ENCODE measurements at regions not wholly inside any gene's neighbourhood (a gene's known extent, or its start where the extent isn't known, plus 50 kb on each side); places are given as distances from the start of the nearest gene placed in this dataset.

DNA sequence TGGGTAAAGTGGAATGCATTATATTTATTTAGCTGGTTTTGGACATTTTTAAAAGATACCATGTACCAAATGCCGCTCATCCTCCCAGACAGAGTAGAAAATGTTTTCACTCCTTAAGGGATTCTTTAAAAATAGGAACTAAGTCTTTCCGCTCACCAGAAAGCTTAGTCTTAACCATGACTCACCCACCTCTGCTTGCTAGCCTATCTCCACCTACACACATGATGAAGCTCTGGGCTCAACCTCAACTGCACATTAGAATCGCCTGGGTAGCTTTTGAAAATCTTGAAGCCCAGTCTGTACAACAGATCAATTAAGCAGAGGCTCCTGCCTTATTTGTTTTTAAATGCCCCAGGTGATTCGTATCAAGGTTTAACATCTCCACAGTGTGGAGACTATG, 260.5 kb downstream of the NEDD1 start:
- no peak for DNase-seq (ENCODE audit: low read depth in 4 of 6, low spot score in 6 of 6)
- H3K4me1 ChIP-seq (ENCODE audit: control insufficient read depth, insufficient read depth, low read length) = no peaks in the 10 kb centered on the region
- no peak overlapping the region for H3K4me3 ChIP-seq (ENCODE audit: low read depth, low read length)
- H3K36me3 ChIP-seq (ENCODE audit: control insufficient read depth, insufficient read depth, low read length) = no peaks in the 10 kb centered on the region
- no peaks in the 10 kb centered on the region for H3K9me3 ChIP-seq (ENCODE audit: control insufficient read depth, insufficient read depth, low read length)
- WGBS (ENCODE audit: insufficient coverage) = 95% methylated on average over 3 of the region's 4 CpGs
- H3K27me3 ChIP-seq (ENCODE audit: control insufficient read depth, insufficient read depth, low read length) = no peaks in the 10 kb centered on the region
- no peak overlapping the region for H3K27ac ChIP-seq (ENCODE audit: low read depth, low read length)

DNA sequence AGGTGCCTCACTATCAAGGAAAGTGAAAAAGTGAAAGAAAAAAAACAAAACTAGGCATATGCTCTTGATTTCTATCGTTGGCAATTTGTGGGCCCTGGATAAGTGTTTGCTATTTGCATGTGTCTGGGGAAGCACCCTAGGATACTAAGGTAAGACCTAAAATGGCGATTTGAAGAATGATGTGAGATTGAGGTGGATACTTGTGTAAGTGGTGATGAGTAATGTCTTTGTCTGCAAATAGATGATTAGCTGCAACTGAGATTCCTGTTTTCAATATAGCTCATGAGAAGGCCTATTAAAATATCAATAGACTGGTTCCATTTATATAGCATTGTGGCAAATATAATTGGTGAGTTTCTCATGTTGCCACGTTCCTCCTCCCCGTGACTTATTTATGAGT, 261.7 kb downstream of the NEDD1 start:
- 90% methylated on average over 2 of the region's 4 CpGs for WGBS (ENCODE audit: insufficient coverage)
- Histone ChIP-seq H3K9me3 (ENCODE audit: control insufficient read depth, insufficient read depth, low read length) (no peaks in the 10 kb centered on the region), H3K36me3 (ENCODE audit: control insufficient read depth, insufficient read depth, low read length) (no peaks in the 10 kb centered on the region), H3K4me3 (ENCODE audit: low read depth, low read length) (no peak overlapping the region), H3K27ac (ENCODE audit: low read depth, low read length) (no peak overlapping the region), H3K4me1 (ENCODE audit: control insufficient read depth, insufficient read depth, low read length) (peaks cover 2% of the 10 kb centered on the region), H3K27me3 (ENCODE audit: control insufficient read depth, insufficient read depth, low read length) (no peaks in the 10 kb centered on the region)
- no peak for DNase-seq (ENCODE audit: low read depth in 4 of 6, low spot score in 6 of 6)

DNA sequence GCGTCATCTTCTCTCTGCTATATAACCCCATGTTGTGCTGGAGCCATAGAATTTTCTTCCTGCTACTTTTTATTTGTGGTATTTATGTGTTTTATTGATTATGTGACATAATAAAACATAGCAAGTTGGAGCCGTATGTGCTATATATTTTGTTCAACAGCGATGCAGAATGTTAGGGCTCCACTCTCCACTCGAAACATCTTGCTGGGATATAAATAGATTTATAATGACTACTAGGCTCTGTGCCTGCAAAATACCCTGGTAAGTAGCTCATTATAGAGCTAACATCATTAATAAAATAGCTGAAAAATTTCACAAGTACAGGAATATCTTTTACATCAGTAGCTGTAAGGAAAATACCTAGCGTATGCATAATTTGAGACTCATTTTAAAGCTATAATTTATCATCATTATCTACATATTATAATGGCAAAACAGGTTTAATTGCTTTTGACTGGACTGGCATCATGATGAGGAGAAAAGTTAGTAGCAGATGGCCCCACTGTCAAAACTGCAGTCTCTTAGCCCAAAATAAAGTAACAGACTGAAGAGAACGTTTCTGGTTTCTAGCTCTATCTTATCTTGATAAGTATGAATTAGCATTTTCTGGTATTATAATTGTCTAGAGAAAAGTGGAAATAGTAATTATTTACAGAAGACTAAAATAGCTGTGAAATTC, 263.0 kb downstream of the NEDD1 start:
- H3K27ac ChIP-seq (ENCODE audit: low read depth, low read length) = no peak overlapping the region
- no peaks in the 10 kb centered on the region for H3K36me3 ChIP-seq (ENCODE audit: control insufficient read depth, insufficient read depth, low read length)
- no peaks in the 10 kb centered on the region for H3K9me3 ChIP-seq (ENCODE audit: control insufficient read depth, insufficient read depth, low read length)
- peak in 2 of 6 donors; percentile 69 to 81 for DNase-seq (ENCODE audit: low read depth in 4 of 6, low spot score in 6 of 6)
- H3K4me3 ChIP-seq (ENCODE audit: low read depth, low read length) = no peak overlapping the region
- H3K4me1 ChIP-seq (ENCODE audit: control insufficient read depth, insufficient read depth, low read length) = peaks cover 2% of the 10 kb centered on the region
- WGBS (ENCODE audit: insufficient coverage) = no CpG with 5 or more reads among the region's 6 CpGs
- no peaks in the 10 kb centered on the region for H3K27me3 ChIP-seq (ENCODE audit: control insufficient read depth, insufficient read depth, low read length)

GRCh38 chr12:97173688-97174410, 266.8 kb downstream of the NEDD1 start:
- 23% methylated on average over 2 of the region's 5 CpGs for WGBS (ENCODE audit: insufficient coverage)
- peak in 2 of 6 donors; percentile 61 to 84 for DNase-seq (ENCODE audit: low read depth in 4 of 6, low spot score in 6 of 6)

DNA sequence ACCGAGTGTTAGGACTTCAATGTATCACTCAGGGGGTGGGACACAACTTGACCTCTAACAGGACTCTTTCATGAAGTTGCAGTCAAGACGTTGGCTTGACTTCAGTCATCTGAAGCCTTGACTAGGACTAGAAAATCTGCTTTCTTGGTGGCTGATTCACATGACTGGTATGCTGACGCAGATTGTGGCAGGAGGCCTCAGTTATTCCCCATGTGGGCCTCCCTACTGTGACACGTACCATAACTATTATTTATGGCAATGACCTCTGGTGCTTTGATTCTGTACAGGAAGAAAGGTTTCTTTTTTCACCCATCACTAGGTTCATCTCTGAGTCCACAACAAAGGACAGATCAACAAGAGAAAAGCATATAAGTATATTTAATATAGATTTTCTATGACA, 270.4 kb downstream of the NEDD1 start:
- H3K9me3 ChIP-seq (ENCODE audit: control insufficient read depth, insufficient read depth, low read length) = no peaks in the 10 kb centered on the region
- 91% methylated on average over 3 of the region's 4 CpGs for WGBS (ENCODE audit: insufficient coverage)
- H3K27me3 ChIP-seq (ENCODE audit: control insufficient read depth, insufficient read depth, low read length) = no peaks in the 10 kb centered on the region
- no peak overlapping the region for H3K27ac ChIP-seq (ENCODE audit: low read depth, low read length)
- no peaks in the 10 kb centered on the region for H3K36me3 ChIP-seq (ENCODE audit: control insufficient read depth, insufficient read depth, low read length)
- no peak for DNase-seq (ENCODE audit: low read depth in 4 of 6, low spot score in 6 of 6)
- H3K4me1 ChIP-seq (ENCODE audit: control insufficient read depth, insufficient read depth, low read length) = peaks cover 2% of the 10 kb centered on the region
- no peak overlapping the region for H3K4me3 ChIP-seq (ENCODE audit: low read depth, low read length)

More at GRCh38 chr12:97173688-97174410, 266.8 kb downstream of the NEDD1 start:
- H3K27ac ChIP-seq (ENCODE audit: low read depth, low read length) = no peak overlapping the region
- peaks cover 2% of the 10 kb centered on the region for H3K4me1 ChIP-seq (ENCODE audit: control insufficient read depth, insufficient read depth, low read length)
- no peaks in the 10 kb centered on the region for H3K36me3 ChIP-seq (ENCODE audit: control insufficient read depth, insufficient read depth, low read length)
- H3K4me3 ChIP-seq (ENCODE audit: low read depth, low read length) = no peak overlapping the region
- H3K27me3 ChIP-seq (ENCODE audit: control insufficient read depth, insufficient read depth, low read length) = no peaks in the 10 kb centered on the region
- no peaks in the 10 kb centered on the region for H3K9me3 ChIP-seq (ENCODE audit: control insufficient read depth, insufficient read depth, low read length)

- DNase-seq (ENCODE audit: low read depth in 4 of 6, low spot score in 6 of 6) = no peak
- 91% methylated on average over 7 of the region's 10 CpGs for WGBS (ENCODE audit: insufficient coverage)
- no peaks in the 10 kb centered on the region for H3K36me3 ChIP-seq (ENCODE audit: control insufficient read depth, insufficient read depth, low read length)
- H3K9me3 ChIP-seq (ENCODE audit: control insufficient read depth, insufficient read depth, low read length) = no peaks in the 10 kb centered on the region
- no peaks in the 10 kb centered on the region for H3K27me3 ChIP-seq (ENCODE audit: control insufficient read depth, insufficient read depth, low read length)
- H3K4me3 ChIP-seq (ENCODE audit: low read depth, low read length) = no peak overlapping the region
- no peak overlapping the region for H3K27ac ChIP-seq (ENCODE audit: low read depth, low read length)
- H3K4me1 ChIP-seq (ENCODE audit: control insufficient read depth, insufficient read depth, low read length) = no peaks in the 10 kb centered on the region
Observed at GRCh38 chr12:97181571-97182265, 274.7 kb downstream of the NEDD1 start.

DNA sequence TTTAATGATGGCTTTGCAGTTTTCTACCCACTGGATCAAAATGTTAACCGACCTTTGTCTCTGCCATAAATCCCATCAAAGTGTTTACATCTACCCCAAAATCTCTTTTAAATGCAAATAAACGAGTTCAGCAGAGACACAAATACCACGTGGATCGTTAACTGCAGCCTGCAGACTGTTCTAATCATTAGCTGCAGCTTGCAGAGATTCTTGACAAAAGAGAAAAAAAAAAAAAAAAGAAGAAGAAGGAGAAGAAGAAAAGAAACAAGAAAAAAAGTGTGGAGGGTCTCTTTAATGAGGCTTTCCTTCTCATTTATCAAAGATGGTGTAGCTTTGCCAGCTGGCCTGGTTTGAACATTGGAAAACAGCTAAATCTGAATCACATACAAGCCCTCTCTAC, 275.7 kb downstream of the NEDD1 start:
- H3K4me3 ChIP-seq (ENCODE audit: low read depth, low read length) = no peak overlapping the region
- no peaks in the 10 kb centered on the region for H3K9me3 ChIP-seq (ENCODE audit: control insufficient read depth, insufficient read depth, low read length)
- no peaks in the 10 kb centered on the region for H3K4me1 ChIP-seq (ENCODE audit: control insufficient read depth, insufficient read depth, low read length)
- DNase-seq (ENCODE audit: low read depth in 4 of 6, low spot score in 6 of 6) = peak in 2 of 6 donors; percentile 40 to 49
- 0% methylated on average over 1 of the region's 4 CpGs for WGBS (ENCODE audit: insufficient coverage)
- no peak overlapping the region for H3K27ac ChIP-seq (ENCODE audit: low read depth, low read length)
- H3K27me3 ChIP-seq (ENCODE audit: control insufficient read depth, insufficient read depth, low read length) = no peaks in the 10 kb centered on the region
- H3K36me3 ChIP-seq (ENCODE audit: control insufficient read depth, insufficient read depth, low read length) = no peaks in the 10 kb centered on the region

DNA sequence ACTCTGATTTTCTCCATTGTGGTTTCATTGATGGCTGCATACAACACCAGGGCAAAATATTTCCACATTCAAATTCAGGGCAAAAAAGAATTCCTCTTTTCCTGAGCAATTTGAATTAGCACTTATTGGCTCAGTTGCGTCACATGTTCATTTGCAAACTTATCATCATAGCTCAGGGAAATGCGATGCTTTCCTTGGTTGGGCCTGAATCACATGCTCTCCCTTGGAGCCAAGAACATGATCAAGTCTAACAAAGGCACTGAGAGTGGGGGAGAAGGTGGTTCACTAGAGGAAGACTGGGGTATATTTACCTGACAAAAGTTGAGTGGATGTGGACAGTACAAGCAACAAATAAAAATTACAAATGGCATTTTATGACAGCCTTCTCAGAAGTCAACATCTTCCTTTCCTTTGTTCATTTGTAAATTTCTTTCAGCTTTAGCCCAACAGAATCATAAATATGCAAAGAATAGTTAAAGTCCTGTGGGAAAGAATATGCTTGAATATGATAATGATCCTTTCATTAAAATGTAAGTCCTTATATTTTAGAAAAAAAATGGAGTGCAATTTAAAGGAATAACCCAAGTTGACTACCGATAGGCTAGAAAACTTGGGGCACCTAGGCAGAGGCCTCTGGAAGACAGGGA, 277.2 kb downstream of the NEDD1 start:
- Histone ChIP-seq H3K36me3 (ENCODE audit: control insufficient read depth, insufficient read depth, low read length) (no peaks in the 10 kb centered on the region), H3K4me1 (ENCODE audit: control insufficient read depth, insufficient read depth, low read length) (no peaks in the 10 kb centered on the region), H3K4me3 (ENCODE audit: low read depth, low read length) (no peak overlapping the region), H3K27ac (ENCODE audit: low read depth, low read length) (no peak overlapping the region), H3K27me3 (ENCODE audit: control insufficient read depth, insufficient read depth, low read length) (no peaks in the 10 kb centered on the region), H3K9me3 (ENCODE audit: control insufficient read depth, insufficient read depth, low read length) (no peaks in the 10 kb centered on the region)
- WGBS (ENCODE audit: insufficient coverage) = 89% methylated on average over 1 of the region's 3 CpGs
- no peak for DNase-seq (ENCODE audit: low read depth in 4 of 6, low spot score in 6 of 6)

GRCh38 chr12:97185567-97185966, 277.0 kb upstream of the RMST start:
- H3K4me1 ChIP-seq (ENCODE audit: control insufficient read depth, insufficient read depth, low read length) = no peaks in the 10 kb centered on the region
- no peaks in the 10 kb centered on the region for H3K36me3 ChIP-seq (ENCODE audit: control insufficient read depth, insufficient read depth, low read length)
- 35% methylated on average over 2 of the region's 4 CpGs for WGBS (ENCODE audit: insufficient coverage)
- no peaks in the 10 kb centered on the region for H3K27me3 ChIP-seq (ENCODE audit: control insufficient read depth, insufficient read depth, low read length)
- no peaks in the 10 kb centered on the region for H3K9me3 ChIP-seq (ENCODE audit: control insufficient read depth, insufficient read depth, low read length)
- H3K4me3 ChIP-seq (ENCODE audit: low read depth, low read length) = no peak overlapping the region
- H3K27ac ChIP-seq (ENCODE audit: low read depth, low read length) = no peak overlapping the region
- peak in 2 of 6 donors; percentile 36 to 74 for DNase-seq (ENCODE audit: low read depth in 4 of 6, low spot score in 6 of 6)
